Left lobe of liver (tissue), 2 donors: ENCODE measurements at regions not wholly inside any gene's neighbourhood (a gene's known extent, or its start where the extent isn't known, plus 50 kb on each side); places are given as distances from the start of the nearest gene placed in this dataset.

Experiments used
- ATAC-seq: fragments of 200-7000 bp; cut with Tn5 transposase; one replicate; pipeline ENCODE4 v1.9.1; 2020; ENCODE audit warnings: mild to moderate bottlenecking, moderate library complexity
- DNase-seq: peaks from one replicate; pipeline ENCODE4 v3.0.0-alpha.2; 2020; ENCODE audit warnings: low spot score
- donor health status: DM: no; HTN: no; CAD: no; lungs with moderate emphysema.
- donor health status: DM: no; HTN: yes; CAD: no.

- no peak for DNase-seq
- no peak for ATAC-seq
These were observed 202.4 kb upstream of the OSR1 start for GRCh38 chr2:19560785-19561184.

- no peak for ATAC-seq
- DNase-seq: no peak
These were observed 201.3 kb upstream of the OSR1 start for GRCh38 chr2:19559596-19560240.

GRCh38 chr2:19556648-19557047 lies 198.2 kb upstream of the OSR1 start:
- no peak for DNase-seq
- ATAC-seq: no peak

- ATAC-seq (no peak), DNase-seq (no peak)
These were observed 196.1 kb upstream of the OSR1 start for GRCh38 chr2:19554520-19554919.

GRCh38 chr2:19552270-19552669 lies 193.8 kb upstream of the OSR1 start:
- DNase-seq (no peak), ATAC-seq (no peak)

- ATAC-seq: no peak
- DNase-seq: no peak
These were observed 192.3 kb upstream of the OSR1 start for GRCh38 chr2:19550750-19551149.

- DNase-seq (no peak), ATAC-seq (no peak)
These were observed 191.4 kb upstream of the OSR1 start for GRCh38 chr2:19549821-19550220.

- ATAC-seq: no peak
- DNase-seq: no peak
These were observed 189.7 kb upstream of the OSR1 start for GRCh38 chr2:19548116-19548515.

GRCh38 chr2:19547321-19547720 lies 188.9 kb upstream of the OSR1 start:
- DNase-seq: no peak
- ATAC-seq: no peak

- DNase-seq: no peak
- no peak for ATAC-seq
These were observed 187.1 kb upstream of the OSR1 start for GRCh38 chr2:19545507-19545906.

GRCh38 chr2:19543663-19544383 lies 185.4 kb upstream of the OSR1 start:
- ATAC-seq: peak; percentile 56

GRCh38 chr2:19542796-19543662 lies 184.6 kb upstream of the OSR1 start:
- DNase-seq (no peak), ATAC-seq (no peak)

More at GRCh38 chr2:19543663-19544383, 185.4 kb upstream of the OSR1 start:
- no peak for DNase-seq

- no peak for ATAC-seq
- DNase-seq: no peak
These were observed 183.5 kb upstream of the OSR1 start for GRCh38 chr2:19541884-19542283.

GRCh38 chr2:19540739-19541525 lies 182.5 kb upstream of the OSR1 start:
- DNase-seq (peak; percentile 55), ATAC-seq (peak; percentile 92)

GRCh38 chr2:19538411-19538963 lies 180.1 kb upstream of the OSR1 start:
- no peak for DNase-seq
- peak; percentile 35 for ATAC-seq

- DNase-seq: no peak
- no peak for ATAC-seq
These were observed 177.7 kb upstream of the OSR1 start for GRCh38 chr2:19536136-19536535.

GRCh38 chr2:19532547-19533196 lies 174.2 kb upstream of the OSR1 start:
- DNase-seq: no peak
- ATAC-seq: no peak

GRCh38 chr2:19529677-19530076 lies 171.3 kb upstream of the OSR1 start:
- DNase-seq (no peak), ATAC-seq (peak; percentile 51)

- ATAC-seq: no peak
These were observed 169.3 kb upstream of the OSR1 start for GRCh38 chr2:19527771-19528170.

GRCh38 chr2:19525313-19525712 lies 166.9 kb upstream of the OSR1 start:
- DNase-seq (no peak), ATAC-seq (no peak)

More at GRCh38 chr2:19527771-19528170, 169.3 kb upstream of the OSR1 start:
- DNase-seq: no peak
